ENCODE measurements at regions not wholly inside any gene's neighbourhood (a gene's known extent, or its start where the extent isn't known, plus 50 kb on each side); places are given as distances from the start of the nearest gene placed in this dataset.

- TF ChIP-seq CTCF (IDR thresholded peaks at IDR 0.05; ENCODE audit: low read depth, low read length, missing control alignments) = no peak
- in situ Hi-C loops (cut with HindIII; ENCODE audit: low pct_ligation_motif_present, low sequenced_read_pairs) = no loop called here
- no peaks in the 10 kb centered on the region for H3K36me3 ChIP-seq (replicated peaks)
These were observed 176.2 kb upstream of the ST6GAL2 start for GRCh38 chr2:107062173-107062572.

GRCh38 chr2:107062599-107063220 is 176.7 kb upstream of the ST6GAL2 start:
- in situ Hi-C loops (cut with HindIII; ENCODE audit: low pct_ligation_motif_present, low sequenced_read_pairs) = no loop called here
- H3K27me3 ChIP-seq (replicated peaks) = no peaks in the 10 kb centered on the region
- no peak overlapping the region for H3K4me3 ChIP-seq (ENCODE audit: low read depth, low read length)
- no peak for DNase-seq
- H3K27ac ChIP-seq = no peak overlapping the region
- no peak for TF ChIP-seq CTCF (IDR thresholded peaks at IDR 0.05; ENCODE audit: low read depth, low read length, missing control alignments)
- no peaks in the 10 kb centered on the region for H3K36me3 ChIP-seq (replicated peaks)

More at GRCh38 chr2:107062173-107062572, 176.2 kb upstream of the ST6GAL2 start:
- H3K27me3 ChIP-seq (replicated peaks) = no peaks in the 10 kb centered on the region
- DNase-seq = no peak
- no peak overlapping the region for H3K27ac ChIP-seq
- no peak overlapping the region for H3K4me3 ChIP-seq (ENCODE audit: low read depth, low read length)

GRCh38 chr2:107063228-107063627 is 177.3 kb upstream of the ST6GAL2 start:
- H3K27ac ChIP-seq = no peak overlapping the region
- TF ChIP-seq CTCF (IDR thresholded peaks at IDR 0.05; ENCODE audit: low read depth, low read length, missing control alignments) = no peak
- no peak for DNase-seq
- in situ Hi-C loops (cut with HindIII; ENCODE audit: low pct_ligation_motif_present, low sequenced_read_pairs) = no loop called here
- no peaks in the 10 kb centered on the region for H3K36me3 ChIP-seq (replicated peaks)
- H3K27me3 ChIP-seq (replicated peaks) = no peaks in the 10 kb centered on the region
- no peak overlapping the region for H3K4me3 ChIP-seq (ENCODE audit: low read depth, low read length)

- H3K4me3 ChIP-seq (ENCODE audit: low read depth, low read length) = no peak overlapping the region
- TF ChIP-seq CTCF (IDR thresholded peaks at IDR 0.05; ENCODE audit: low read depth, low read length, missing control alignments) = no peak
- DNase-seq = no peak
- no peak overlapping the region for H3K27ac ChIP-seq
- in situ Hi-C loops (cut with HindIII; ENCODE audit: low pct_ligation_motif_present, low sequenced_read_pairs) = no loop called here
- no peaks in the 10 kb centered on the region for H3K36me3 ChIP-seq (replicated peaks)
- no peaks in the 10 kb centered on the region for H3K27me3 ChIP-seq (replicated peaks)
These were observed 178.8 kb upstream of the ST6GAL2 start for GRCh38 chr2:107064750-107065149.

- in situ Hi-C loops (cut with HindIII; ENCODE audit: low pct_ligation_motif_present, low sequenced_read_pairs) = no loop called here
- Histone ChIP-seq H3K27me3 (replicated peaks) (no peaks in the 10 kb centered on the region), H3K27ac (no peak overlapping the region), H3K36me3 (replicated peaks) (no peaks in the 10 kb centered on the region), H3K4me3 (ENCODE audit: low read depth, low read length) (no peak overlapping the region)
- DNase-seq = no peak
- no peak for TF ChIP-seq CTCF (IDR thresholded peaks at IDR 0.05; ENCODE audit: low read depth, low read length, missing control alignments)
These were observed 182.3 kb upstream of the ST6GAL2 start for GRCh38 chr2:107068069-107068916.

Measured in brain microvascular endothelial cell (primary cell).